ENCODE measurements at regions not wholly inside any gene's neighbourhood (a gene's known extent, or its start where the extent isn't known, plus 50 kb on each side); places are given as distances from the start of the nearest gene placed in this dataset.

DNA sequence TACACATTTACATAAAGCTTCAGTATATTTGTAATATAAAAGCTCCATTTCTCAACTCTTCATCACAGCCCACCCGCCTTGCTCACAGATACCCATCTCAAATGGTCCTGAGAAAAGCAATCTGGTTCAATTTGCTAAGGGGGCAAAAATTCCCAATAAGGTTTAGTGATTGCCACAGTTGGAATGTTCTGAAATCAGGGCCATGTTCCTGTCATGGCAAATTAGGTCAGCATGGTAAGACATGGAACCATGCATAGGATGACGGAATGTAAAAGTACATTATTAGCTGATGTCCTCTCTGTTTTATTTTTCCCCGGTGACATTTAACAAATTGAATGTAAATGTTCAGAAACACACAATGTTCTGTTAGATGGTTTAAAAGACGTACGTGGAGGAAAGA is 274.3 kb downstream of the MZT1 start:
- TF ChIP-seq CTCF (IDR thresholded peaks at IDR 0.05) (no peak), POLR2AphosphoS5 (IDR thresholded peaks at IDR 0.05; ENCODE audit: low read depth, low read length) (no peak), RFX5 (IDR thresholded peaks at IDR 0.05; ENCODE audit: low read length) (no peak), TCF12 (IDR thresholded peaks at IDR 0.05) (no peak)

Data from SK-N-SH (cell line).